Erythroblast (primary cell): ENCODE measurements at regions not wholly inside any gene's neighbourhood (a gene's known extent, or its start where the extent isn't known, plus 50 kb on each side); places are given as distances from the start of the nearest gene placed in this dataset.
A peak's percentile ranks its signal among the peaks of the same experiment; 100 is the strongest.

Experiments
- DNase-seq, 2 experiments: peaks; one replicate each; lab custom pipeline; 2025; lab: John Stamatoyannopoulos, UW
- GATA1 ChIP-seq: IDR thresholded peaks from 2 replicates; pipeline ENCODE4 v1.6.1; 2011; ENCODE audit warnings: low read depth, mild to moderate bottlenecking, control low read depth, low read length, moderate library complexity
- POLR2A ChIP-seq: IDR thresholded peaks from 2 replicates; pipeline ENCODE4 v1.6.1; 2011; ENCODE audit warnings: mild to moderate bottlenecking, low read length

GRCh38 chr2:41434991-41435390, 612.8 kb upstream of the PKDCC start:
- no peak for TF ChIP-seq POLR2A
- no peak for TF ChIP-seq GATA1
- no peak for DNase-seq

GRCh38 chr2:41441958-41442357, 605.9 kb upstream of the PKDCC start:
- TF ChIP-seq POLR2A (no peak), GATA1 (no peak)

GRCh38 chr2:41445865-41446264, 602.0 kb upstream of the PKDCC start:
- no peak for TF ChIP-seq POLR2A
- no peak for TF ChIP-seq GATA1
- no peak for DNase-seq

More at GRCh38 chr2:41441958-41442357, 605.9 kb upstream of the PKDCC start:
- DNase-seq, result no peak

- TF ChIP-seq POLR2A (no peak), GATA1 (no peak)
- no peak for DNase-seq
These were observed 601.6 kb upstream of the PKDCC start for GRCh38 chr2:41446266-41446665.

GRCh38 chr2:41448221-41448620, 599.6 kb upstream of the PKDCC start:
- TF ChIP-seq GATA1 (no peak), POLR2A (no peak)
- no peak for DNase-seq

GRCh38 chr2:41457026-41457425, 590.8 kb upstream of the PKDCC start:
- DNase-seq, result no peak
- no peak for TF ChIP-seq GATA1
- TF ChIP-seq POLR2A, result no peak

- DNase-seq, result no peak
- TF ChIP-seq GATA1 (no peak), POLR2A (no peak)
These were observed 587.2 kb upstream of the PKDCC start for GRCh38 chr2:41460661-41461060.

GRCh38 chr2:41464395-41464794, 583.4 kb upstream of the PKDCC start:
- DNase-seq, result no peak
- TF ChIP-seq POLR2A, result no peak
- TF ChIP-seq GATA1, result no peak

GRCh38 chr2:41475959-41476358, 571.9 kb upstream of the PKDCC start:
- no peak for TF ChIP-seq POLR2A
- no peak for TF ChIP-seq GATA1
- peak; percentile 2 to 17 for DNase-seq

- TF ChIP-seq POLR2A (no peak), GATA1 (no peak)
- no peak for DNase-seq
These were observed 565.2 kb upstream of the PKDCC start for GRCh38 chr2:41482659-41483058.

GRCh38 chr2:41483226-41483625, 564.6 kb upstream of the PKDCC start:
- no peak for DNase-seq
- TF ChIP-seq GATA1 (no peak), POLR2A (no peak)

- no peak for TF ChIP-seq POLR2A
- no peak for TF ChIP-seq GATA1
- no peak for DNase-seq
These were observed 563.6 kb upstream of the PKDCC start for GRCh38 chr2:41483982-41484857.

GRCh38 chr2:41484858-41485234, 563.0 kb upstream of the PKDCC start:
- no peak for DNase-seq
- TF ChIP-seq POLR2A (no peak), GATA1 (no peak)

- TF ChIP-seq GATA1, result no peak
- TF ChIP-seq POLR2A, result no peak
- no peak for DNase-seq
These were observed 560.9 kb upstream of the PKDCC start for GRCh38 chr2:41486948-41487347.

GRCh38 chr2:41488888-41489287, 558.9 kb upstream of the PKDCC start:
- TF ChIP-seq POLR2A (no peak), GATA1 (no peak)
- no peak for DNase-seq
